Effector CD8-positive, alpha-beta T cell (primary cell): ENCODE measurements at regions not wholly inside any gene's neighbourhood (a gene's known extent, or its start where the extent isn't known, plus 50 kb on each side); places are given as distances from the start of the nearest gene placed in this dataset.

Experiments
- DNase-seq: peaks from one replicate; lab custom pipeline; 2025; lab: John Stamatoyannopoulos, UW

- DNase-seq: no peak
Observed at GRCh38 chr1:110816945-110817344, 56.0 kb upstream of the CD53 start.

GRCh38 chr1:110811529-110811928, 61.4 kb upstream of the CD53 start:
- DNase-seq: no peak

GRCh38 chr1:110800079-110800478, 72.9 kb upstream of the CD53 start:
- DNase-seq: no peak

- DNase-seq: no peak
Observed at GRCh38 chr1:110798691-110799256, 74.2 kb upstream of the CD53 start.

GRCh38 chr1:110788673-110789072, 84.3 kb upstream of the CD53 start:
- DNase-seq: no peak

GRCh38 chr1:110787328-110788071, 85.4 kb upstream of the CD53 start:
- DNase-seq: no peak

GRCh38 chr1:110786802-110787327, 86.1 kb upstream of the CD53 start:
- no peak for DNase-seq

GRCh38 chr1:110785612-110786011, 87.3 kb upstream of the CD53 start:
- no peak for DNase-seq

- no peak for DNase-seq
Observed at GRCh38 chr1:110785055-110785454, 87.9 kb upstream of the CD53 start.

GRCh38 chr1:110783292-110783918, 89.5 kb upstream of the CD53 start:
- peak; percentile 42 for DNase-seq

- no peak for DNase-seq
Observed at GRCh38 chr1:110781525-110781924, 91.4 kb upstream of the CD53 start.

GRCh38 chr1:110780600-110781484, 92.1 kb upstream of the CD53 start:
- peak; percentile 64 for DNase-seq

GRCh38 chr1:110779636-110780035, 93.3 kb upstream of the CD53 start:
- no peak for DNase-seq

GRCh38 chr1:110778821-110779220, 94.1 kb upstream of the CD53 start:
- DNase-seq: no peak

- no peak for DNase-seq
Observed at GRCh38 chr1:110777228-110777627, 95.7 kb upstream of the CD53 start.

- DNase-seq: no peak
Observed at GRCh38 chr1:110774398-110774797, 98.5 kb upstream of the CD53 start.

- DNase-seq: no peak
Observed at GRCh38 chr1:110773813-110774212, 99.1 kb upstream of the KCNA3 start.

- no peak for DNase-seq
Observed at GRCh38 chr1:110771245-110772022, 96.7 kb upstream of the KCNA3 start.

- DNase-seq: no peak
Observed at GRCh38 chr1:110770832-110771231, 96.1 kb upstream of the KCNA3 start.

GRCh38 chr1:110768605-110769004, 93.9 kb upstream of the KCNA3 start:
- DNase-seq: no peak

- DNase-seq: no peak
Observed at GRCh38 chr1:110766336-110766647, 91.6 kb upstream of the KCNA3 start.
